ENCODE measurements at regions not wholly inside any gene's neighbourhood (a gene's known extent, or its start where the extent isn't known, plus 50 kb on each side); places are given as distances from the start of the nearest gene placed in this dataset.

DNA sequence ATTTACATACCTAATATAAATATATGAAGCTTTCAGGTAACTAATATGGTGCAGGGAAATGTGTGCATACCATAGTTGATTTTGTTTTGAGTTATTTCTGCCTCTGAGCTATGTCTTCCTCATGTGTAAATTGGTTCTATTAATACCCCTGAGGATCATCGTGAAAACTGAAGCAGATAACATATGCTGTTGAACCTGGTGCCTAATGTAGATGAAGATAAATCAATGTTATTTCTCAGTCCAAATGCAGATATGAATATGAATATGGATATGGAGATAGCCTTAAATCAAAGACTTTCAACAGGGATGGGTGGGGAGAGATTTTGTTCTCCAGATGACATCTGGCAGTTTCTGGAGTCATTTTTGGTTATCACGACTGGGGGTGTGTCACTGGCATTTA lies 122.3 kb upstream of the ANKRD30A start:
- TF ChIP-seq, protein P1, sequence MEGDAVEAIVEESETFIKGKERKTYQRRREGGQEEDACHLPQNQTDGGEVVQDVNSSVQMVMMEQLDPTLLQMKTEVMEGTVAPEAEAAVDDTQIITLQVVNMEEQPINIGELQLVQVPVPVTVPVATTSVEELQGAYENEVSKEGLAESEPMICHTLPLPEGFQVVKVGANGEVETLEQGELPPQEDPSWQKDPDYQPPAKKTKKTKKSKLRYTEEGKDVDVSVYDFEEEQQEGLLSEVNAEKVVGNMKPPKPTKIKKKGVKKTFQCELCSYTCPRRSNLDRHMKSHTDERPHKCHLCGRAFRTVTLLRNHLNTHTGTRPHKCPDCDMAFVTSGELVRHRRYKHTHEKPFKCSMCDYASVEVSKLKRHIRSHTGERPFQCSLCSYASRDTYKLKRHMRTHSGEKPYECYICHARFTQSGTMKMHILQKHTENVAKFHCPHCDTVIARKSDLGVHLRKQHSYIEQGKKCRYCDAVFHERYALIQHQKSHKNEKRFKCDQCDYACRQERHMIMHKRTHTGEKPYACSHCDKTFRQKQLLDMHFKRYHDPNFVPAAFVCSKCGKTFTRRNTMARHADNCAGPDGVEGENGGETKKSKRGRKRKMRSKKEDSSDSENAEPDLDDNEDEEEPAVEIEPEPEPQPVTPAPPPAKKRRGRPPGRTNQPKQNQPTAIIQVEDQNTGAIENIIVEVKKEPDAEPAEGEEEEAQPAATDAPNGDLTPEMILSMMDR (conservative IDR thresholded peaks at IDR 0.05 in 1 of 2, IDR thresholded peaks at IDR 0.05 in 1 of 2; ENCODE audit: low read depth in 1 of 2, low read length in 2 of 2): no peak
- TF ChIP-seq EZH2 (IDR thresholded peaks at IDR 0.05; ENCODE audit: low read length, missing control alignments): no peak

Measured in fibroblast of lung (primary cell).